OCI-LY7 (cell line): ENCODE measurements at regions not wholly inside any gene's neighbourhood (a gene's known extent, or its start where the extent isn't known, plus 50 kb on each side); places are given as distances from the start of the nearest gene placed in this dataset.

Source experiments
- CTCF ChIP-seq: fragments of 200-600 bp; sonication (generic); conservative IDR thresholded peaks from 2 replicates; pipeline ENCODE4 v1.5.1; 2014; ENCODE audit warnings: mild to moderate bottlenecking, antibody characterized with exemption, low read length, moderate library complexity, mixed read lengths
- EZH2phosphoT487 ChIP-seq: fragments of 200-600 bp; sonication (generic); IDR thresholded peaks from 2 replicates; pipeline ENCODE4 v1.6.1; 2018; ENCODE audit warnings: low read depth, borderline replicate concordance, mild to moderate bottlenecking, mixed run types, antibody characterized with exemption, low read length, moderate library complexity, mixed read lengths

GRCh38 chr2:150178591-150178990, 308.9 kb downstream of the RND3 start:
- no peak for TF ChIP-seq CTCF
- TF ChIP-seq EZH2phosphoT487, result no peak
